ENCODE measurements at regions not wholly inside any gene's neighbourhood (a gene's known extent, or its start where the extent isn't known, plus 50 kb on each side); places are given as distances from the start of the nearest gene placed in this dataset.
A peak's percentile ranks its signal among the peaks of the same experiment; 100 is the strongest.

DNA sequence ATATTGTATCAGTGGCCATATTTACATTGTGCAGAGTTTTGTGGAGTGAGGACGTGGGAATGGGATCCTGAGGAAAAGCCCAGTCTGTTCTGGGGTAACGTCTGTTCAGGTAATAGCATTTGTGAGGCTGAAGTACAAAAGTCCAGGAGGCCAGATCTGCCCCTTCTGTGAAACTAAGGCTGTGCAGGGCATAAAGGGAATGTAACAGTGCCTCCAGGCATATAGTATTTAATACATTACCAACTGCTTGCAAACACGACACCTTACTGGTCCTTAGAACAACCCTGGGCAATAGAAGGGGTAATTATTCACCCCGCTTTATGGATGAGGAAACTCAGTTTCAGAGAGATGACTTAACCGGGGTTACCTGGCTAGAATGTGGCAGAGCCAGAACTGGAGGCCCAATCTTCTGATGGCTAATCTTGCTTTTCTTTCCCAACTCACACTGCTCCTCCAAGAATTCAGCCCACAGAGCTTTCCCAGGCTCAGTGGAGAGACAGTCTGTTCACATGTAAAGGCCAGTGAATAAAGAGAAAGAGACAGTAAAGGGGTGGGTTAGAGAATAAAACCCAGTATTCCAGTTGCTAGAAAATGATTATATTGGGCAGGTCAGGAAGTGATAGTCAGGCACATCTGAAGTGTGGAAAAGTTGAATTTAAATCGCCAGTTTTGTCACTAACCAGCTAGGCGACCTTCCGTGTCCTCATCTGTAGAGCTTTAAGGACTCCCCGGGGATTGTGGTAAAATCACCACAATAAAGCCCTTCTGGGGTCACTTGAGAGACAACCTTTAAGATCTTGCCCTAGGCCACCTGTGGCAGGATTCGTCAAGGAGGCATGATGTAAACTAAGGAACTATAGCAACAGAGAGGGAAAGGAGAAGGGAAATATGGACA lies 280.7 kb upstream of the CITED2 start:
- no peak for DNase-seq

DNA sequence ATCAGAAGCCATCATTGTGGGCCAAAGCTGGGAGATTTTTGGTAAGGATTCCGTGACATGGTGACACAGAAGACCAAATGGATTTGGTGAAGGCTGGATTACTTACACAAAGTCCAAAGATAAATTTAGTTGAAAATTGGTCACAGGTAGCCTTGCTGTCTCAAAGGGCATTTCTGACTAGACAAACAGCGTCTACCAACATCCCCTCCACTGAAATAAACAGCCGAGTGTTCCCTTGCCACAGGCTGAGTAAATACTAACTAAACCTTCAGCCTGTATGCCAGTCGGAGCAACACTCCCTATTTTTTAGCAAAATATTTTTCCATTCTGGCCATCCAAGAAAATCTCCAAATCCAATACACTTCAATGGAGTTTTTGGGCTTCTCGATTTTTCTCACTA lies 279.9 kb upstream of the CITED2 start:
- DNase-seq, result no peak

DNA sequence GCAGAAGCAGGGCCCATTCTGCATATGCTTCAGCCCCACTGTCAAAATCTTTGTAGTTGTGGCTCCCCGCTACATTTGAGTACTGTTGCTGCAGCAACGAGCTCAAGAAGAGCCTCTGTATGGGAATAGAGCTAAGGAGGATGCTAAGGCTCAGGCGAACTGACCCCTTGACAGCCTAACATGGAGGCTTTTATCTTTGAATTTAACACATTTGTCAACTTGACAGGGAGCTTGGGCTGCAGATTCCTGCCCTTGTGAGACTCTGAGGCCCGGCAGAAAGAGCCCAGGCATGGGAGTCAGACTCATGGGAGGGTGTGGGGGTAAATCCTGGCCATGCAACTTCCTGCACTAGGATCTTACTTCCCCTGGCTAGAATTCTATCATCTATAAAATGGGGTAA lies 278.7 kb upstream of the CITED2 start:
- peak; percentile 61 for DNase-seq

DNA sequence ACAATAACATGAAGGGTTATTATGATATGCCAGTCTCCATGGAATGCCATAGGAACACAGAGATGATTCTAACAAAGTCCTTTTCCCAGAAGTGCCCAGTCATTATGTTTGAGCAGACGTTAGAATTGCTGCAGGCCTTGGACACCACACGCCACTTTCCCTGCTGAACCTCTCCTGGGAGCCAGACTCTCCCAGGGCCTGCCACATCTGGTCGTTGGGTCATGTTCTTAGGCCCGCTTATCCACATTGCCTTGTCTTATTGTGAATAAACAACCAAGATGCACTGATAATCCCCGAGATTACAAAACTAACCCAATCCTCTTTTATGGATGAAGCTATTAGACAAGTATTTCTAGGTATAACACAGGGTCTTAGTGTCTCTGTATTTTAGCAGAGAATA lies 276.5 kb upstream of the CITED2 start:
- DNase-seq, result no peak

DNA sequence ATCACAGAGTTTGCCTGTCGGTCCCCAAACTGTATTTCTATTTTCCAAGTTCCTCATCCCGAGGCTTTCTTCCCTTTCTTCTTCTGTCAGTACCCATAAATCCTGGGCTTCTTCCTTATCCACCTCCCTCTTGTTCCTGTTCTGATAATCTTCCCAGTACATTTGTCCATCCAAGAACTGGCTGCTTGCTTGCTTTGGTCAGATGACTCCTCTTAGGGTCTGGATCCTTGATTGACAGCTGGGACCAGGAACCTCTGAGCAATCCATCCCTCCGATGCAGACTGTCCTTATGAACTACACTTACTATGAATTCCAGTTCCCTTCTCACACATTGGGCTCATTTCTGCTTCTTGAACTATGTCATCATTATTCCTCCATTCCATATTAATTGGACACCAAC lies 275.3 kb upstream of the CITED2 start:
- no peak for DNase-seq

DNA sequence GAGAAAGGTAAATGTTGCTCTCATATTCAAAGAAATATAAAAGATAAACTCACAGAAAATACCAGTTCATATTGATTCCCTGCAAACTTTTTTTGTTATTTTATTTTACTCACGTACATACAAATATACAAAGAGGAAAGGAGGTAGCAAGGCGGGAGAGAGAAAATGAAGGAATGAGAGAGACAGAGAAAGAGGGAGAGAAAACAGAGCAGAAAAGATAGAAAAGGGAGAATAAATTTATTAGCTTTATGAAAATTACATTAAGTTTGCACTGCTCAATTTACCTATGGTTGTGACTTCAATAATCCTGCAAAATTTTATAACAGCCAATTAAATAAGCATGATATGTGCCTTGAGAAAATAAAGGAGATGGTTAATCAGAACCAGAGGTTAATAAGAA lies 274.7 kb upstream of the CITED2 start:
- no peak for DNase-seq

DNA sequence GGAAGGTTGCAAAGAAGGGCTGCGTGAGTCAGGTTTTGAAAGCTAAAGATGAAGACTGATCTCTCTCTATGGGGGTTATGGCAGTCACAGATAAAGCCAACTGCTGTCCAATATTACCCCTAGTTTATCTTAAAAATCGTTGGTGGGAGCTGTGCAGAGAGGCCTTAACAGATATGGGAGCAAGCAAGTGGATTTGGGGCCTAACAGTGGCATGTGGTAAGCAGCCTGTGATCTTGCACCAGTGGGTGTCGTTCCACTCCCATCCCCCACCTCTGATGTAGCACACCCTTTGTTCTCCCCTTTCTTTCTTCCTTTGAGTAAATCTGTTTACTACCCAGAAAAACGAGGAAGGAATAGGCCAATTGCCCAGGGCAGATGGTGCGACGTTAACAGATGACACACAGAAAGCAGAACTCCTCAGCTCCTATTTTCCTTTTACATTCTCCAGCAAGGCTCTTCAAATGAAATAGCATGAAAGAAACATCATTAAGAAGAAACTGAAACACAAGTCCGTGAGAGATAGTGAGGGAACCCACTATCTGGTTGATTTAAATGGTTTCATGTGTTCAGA lies 274.1 kb upstream of the CITED2 start:
- no peak for DNase-seq

DNA sequence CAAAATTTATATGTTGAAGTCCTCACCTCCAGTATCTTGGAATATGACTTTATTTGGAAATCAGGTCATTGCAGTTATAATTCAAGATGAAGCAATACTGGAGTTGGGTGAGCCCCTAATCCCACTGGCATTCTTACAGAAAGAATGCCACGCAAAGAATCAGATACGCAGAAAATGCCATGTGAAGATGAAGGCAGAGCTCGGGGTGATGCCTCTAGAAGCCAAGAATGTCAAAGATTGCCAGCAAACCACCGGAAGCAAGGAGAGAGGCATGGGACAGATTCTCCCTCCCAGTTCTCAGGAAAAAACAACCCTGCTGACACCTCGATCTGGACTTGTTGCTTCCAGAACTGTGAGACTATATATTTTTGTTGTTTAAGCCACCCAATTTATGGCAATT lies 273.4 kb upstream of the CITED2 start:
- no peak for DNase-seq

DNA sequence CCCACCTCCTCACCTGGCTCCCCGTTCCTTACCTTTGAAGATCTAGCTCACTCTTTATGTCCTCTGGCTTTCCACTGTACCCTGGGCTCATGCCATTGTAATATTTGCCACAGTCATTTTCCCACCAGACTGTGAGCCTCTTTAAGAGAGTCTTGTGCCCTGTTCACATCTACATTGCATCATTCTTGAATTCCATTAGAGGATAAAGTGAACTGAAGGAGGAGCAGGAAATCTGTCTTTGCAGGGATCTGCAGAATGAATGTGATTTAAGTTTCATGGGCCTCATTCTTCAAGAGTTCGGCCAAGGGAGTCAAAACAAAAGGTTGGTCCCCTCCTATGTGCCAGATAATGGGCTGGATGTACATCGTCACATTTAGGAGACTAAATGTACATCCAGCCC lies 272.6 kb upstream of the CITED2 start:
- no peak for DNase-seq

DNA sequence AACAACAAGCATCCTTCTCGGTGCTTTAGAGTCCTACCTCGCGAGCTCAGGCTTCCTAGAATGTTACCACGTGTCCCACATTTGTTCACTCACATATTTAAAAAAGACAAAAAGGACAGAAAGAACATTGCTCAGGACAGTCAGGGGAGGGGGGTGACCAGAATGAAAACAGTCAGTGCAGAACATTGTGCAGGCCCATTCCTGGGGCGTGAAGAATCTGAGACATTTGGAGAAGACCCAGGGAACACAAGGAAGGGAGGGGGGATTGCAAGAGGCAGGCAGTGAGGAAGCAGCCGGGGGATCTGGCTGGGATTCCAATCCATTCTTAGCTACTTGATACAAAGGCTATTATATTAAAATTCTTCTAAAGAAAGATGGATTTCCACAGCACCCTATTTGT lies 270.4 kb upstream of the CITED2 start:
- peak; percentile 70 for DNase-seq

DNA sequence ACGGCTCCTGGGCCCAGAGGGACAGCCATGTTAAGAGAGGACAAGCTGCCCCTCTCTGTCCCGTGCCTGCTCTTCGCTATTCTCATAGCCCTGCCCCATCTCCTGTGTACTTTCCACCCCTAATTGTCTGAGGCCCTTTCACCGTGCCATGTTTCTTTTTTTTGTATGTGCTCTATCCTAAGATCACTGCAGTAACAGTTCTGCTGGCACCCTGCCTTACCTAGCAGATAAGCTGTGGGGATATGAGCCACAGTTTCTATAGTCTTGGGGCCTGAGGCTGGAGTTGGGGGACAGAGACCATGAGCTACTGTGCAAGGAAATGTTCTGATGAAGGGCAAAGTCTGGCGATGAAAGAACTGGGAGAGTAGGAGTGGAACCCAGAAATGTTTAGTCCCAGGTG lies 269.5 kb upstream of the CITED2 start:
- DNase-seq, result no peak

DNA sequence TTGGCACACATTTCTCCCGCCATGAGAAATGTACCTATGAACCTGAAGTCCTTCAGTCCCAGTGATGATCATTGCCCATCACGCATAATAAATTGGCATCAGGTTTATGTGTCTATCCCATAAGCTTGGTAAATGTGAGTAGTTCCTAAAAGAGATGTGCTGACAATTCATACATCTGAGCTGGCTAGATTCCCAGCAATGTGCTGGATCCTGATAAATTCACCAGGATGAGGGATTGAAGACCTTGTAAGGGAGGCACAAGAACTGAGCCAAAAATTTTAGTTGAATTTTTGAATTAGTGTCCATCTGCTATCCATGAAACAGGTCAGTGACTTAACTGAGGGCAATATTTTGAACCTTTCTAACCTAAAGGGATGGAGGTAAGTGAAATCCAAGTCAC lies 267.9 kb upstream of the CITED2 start:
- no peak for DNase-seq

DNA sequence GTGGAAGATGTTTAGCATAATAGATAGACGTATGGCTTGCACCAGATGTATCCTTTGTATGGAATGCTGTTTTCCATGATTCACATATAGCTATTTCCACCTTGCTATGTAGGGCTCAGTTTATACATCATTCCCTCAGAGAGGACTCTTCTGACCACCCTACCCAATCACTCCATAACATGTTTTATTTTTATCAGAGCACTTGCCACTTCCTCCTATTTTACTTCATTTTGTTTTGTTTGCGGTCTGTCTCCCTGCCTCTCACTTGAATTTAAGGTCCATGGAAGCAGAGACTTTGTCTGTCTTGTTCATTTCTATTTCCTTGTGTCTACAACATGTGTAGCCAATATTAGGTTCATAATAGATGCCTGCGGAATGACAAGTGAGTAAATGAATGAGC lies 266.9 kb upstream of the CITED2 start:
- no peak for DNase-seq

DNA sequence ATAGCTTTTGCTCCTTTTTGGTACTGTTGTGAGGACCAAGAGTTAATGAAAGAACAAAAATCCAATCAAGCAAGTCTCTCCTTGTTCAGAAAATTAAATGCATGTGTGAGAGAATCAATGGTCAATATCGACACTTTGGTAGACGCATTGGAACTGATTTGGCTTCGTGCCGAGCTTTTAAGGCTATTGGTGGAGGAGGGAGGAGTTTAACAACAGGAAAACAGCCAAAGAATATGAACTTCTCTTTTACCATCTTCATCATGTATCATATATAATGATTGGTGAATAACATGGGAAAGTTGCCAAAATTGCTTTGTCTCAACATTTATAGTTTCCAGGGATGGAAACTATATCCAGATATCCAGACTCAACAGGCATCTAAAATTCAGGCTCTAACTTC lies 266.5 kb upstream of the CITED2 start:
- DNase-seq, result no peak

DNA sequence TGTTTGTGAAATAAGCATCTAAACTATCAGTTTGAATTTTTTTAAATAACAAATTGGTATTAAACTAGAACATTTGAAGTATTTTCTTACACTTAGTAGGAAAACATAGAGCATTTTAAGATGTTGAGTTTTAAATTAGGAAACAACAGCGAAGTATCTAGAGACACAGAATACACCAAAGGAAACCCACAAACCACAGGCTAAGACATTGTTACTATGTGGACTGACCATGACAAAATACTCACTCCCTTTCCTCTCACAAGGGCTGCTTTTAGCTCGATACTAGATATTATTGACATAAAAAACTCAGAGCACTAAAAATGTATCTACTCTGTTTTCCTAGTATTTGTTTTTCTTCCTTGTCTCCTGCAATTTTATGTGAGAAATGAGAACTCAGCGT lies 266.0 kb upstream of the CITED2 start:
- no peak for DNase-seq

DNA sequence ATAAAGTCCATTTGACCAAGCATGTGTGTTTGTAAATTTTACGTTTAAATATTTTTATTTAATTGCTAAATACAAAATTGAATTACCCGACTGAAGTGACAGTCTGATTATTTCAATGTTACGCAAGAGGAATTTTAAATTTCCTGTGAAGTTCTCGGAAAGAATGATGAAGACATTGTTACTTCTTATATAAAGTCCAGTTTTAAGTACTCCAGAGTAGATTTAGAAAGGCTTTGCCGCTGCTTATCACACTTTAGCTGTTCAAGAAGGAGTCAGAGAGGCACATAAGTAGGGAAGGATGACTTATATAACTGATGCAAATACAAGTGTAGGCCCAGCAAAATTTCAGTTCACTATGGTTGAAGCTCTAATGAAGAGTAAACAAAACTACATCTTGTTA lies 265.1 kb upstream of the CITED2 start:
- no peak for DNase-seq

DNA sequence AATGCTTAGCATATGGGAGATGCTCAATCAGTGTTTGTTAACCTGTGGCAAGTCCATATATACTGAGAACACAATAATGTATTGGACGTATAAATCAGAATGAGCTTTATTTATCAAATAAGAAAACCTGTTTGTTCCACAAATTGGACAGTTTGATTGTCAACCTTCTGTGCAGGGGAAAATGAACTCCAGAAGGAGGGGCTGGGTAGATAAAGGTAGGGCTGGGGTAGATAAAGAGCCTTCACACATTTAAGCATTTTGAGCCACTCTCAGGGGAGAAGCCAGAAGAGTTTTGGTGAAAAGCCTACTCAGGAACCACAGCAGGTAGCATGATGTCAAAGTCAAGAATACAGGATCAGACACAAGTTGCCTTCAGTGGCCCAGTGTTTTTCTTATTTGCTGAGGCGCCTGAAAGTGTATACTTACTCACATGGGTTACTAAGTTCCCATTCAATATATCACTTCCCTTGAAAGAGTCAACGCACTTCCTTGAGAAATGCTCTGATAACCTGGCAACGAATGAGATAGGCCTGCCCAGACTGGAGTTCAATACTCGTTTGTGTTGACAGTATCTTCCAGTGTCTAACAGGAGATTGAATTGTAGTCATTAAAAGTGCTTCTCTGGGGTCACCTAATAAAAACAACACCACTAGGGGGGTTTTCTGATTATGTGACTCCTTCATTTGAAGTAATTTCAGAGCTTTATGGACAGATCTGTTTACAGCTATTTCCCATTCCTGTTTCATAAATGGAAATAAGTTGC lies 263.9 kb upstream of the CITED2 start:
- no peak for DNase-seq

DNA sequence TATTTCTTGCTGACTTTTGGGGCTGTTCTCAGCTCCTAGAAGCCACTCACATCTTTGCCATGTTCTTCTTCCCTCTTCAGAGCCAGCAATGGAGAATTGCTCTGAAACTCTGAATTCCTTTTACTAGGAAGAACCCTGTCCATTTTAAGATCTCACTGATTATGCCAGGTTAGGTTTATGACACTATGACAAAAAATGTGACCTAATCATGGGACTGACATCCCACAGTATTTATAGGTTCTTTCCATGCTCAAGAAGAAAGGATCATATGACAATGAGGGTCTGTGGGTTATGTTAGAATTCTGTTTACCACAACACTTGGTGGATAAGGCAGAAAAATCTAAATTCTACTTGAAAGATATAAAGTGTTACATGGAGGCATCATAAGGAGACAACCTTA lies 263.3 kb upstream of the CITED2 start:
- no peak for DNase-seq

DNA sequence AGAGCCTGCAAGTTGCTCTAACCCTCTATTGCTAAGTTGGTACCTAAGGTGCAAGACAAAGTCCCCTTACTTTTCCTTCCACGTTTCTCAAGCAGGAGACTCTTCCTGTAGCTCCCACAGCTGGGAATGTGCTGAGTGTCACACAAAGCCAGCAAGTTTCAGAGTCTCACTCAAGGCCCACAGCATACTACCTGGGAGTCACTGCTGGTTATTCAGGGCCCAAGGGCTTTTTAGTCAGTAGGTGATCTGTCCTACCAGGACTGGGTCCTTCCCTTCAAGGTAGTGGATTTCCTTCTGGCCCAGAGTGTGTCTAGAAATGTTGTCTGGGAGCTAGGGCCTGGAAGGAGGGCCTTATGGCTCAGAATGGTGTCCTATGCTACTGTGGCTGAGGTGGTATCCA lies 261.9 kb upstream of the CITED2 start:
- no peak for DNase-seq

DNA sequence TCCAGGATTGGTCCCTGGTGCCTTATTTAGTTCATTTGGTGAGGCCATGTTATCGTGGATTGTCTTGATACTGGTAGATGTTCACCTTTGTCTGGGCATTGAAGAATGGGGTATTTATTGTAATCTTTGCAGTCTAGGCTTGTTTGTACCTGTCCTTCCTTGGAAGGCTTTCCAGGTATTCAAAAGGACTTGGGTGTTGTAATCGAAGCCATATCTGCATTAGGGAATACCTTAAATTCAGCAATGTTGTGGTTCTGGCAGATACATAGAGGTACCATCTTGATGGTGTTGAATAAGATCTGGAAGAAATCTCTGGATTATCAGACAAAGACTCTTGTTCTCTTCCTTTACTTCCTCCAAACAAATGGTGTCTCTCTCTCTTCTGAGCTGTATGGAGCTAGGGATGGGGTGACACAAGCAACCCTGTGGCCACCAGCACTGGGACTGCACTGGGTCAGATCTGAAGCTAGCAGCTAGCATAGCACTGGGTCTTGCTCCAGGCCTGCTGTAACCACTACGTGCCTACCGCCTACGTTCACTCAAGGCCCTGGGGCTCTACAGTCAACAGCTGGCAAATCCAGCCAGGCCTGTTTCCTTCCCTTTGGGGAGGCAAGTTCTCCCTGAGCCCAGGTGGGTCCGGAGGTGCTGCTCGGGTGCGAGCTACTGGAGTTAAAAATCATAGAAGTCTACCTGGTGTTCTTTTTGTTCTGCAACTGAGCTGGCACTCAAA lies 261.1 kb upstream of the CITED2 start:
- peak; percentile 71 for DNase-seq

DNA sequence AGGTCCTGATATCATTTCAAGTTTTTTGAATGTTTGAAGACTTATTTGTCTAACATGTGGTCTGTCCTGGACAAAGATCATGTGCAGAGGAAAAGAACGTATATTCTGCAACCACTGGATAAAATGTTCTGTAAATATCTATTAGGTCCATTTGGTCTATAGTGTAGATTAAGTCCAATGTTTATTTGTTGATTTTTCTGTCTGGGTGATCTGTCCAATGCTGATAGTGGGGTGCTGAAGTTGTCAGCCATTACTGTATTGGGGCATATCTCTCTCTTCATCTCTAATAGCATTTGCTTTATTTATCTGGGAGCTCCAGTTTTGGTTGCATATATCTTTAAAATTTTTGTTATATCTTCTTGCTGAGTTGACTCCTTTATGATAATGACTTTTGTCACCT lies 258.4 kb upstream of the CITED2 start:
- no peak for DNase-seq

DNA sequence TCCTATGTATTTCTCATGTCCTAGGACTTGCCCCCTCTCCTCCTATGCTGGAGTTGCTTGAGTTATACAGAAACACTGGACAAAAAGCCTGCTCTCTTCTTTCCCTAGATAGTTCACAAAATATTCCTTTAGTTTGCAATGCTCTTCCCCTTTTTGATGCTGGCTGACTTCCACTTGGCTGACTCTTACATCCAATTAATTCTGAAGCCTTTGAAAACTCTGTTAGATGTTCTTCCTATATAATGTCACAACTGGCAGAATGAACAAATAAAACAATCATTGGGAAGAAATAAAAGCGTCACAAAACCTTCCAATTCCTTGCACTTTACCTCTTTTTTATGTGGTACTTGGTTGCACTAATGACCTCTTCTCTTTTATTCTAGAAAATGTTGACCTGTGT lies 253.8 kb upstream of the CITED2 start:
- DNase-seq, result no peak

DNA sequence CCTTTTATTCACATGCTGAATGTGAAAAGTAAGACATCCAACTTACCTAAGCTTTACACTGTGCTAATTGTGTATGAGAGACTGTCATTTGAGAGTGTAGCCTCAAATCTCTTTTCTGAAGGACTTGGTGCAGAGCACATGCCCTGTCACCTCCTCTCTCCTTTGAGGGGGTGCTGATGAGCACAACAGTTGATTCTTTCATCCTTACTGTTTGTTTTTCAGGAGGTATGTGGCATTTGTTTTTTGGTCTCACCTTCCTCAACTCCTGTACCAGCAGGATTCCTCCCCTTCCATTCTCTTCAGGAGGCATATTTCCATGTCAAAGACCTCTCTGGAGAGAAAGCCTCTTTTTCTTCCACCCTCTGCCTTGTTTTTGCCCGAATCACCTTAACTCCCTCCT lies 252.6 kb upstream of the CITED2 start:
- DNase-seq, result no peak
